Neural cell (in vitro differentiated cells): ENCODE measurements at regions not wholly inside any gene's neighbourhood (a gene's known extent, or its start where the extent isn't known, plus 50 kb on each side); places are given as distances from the start of the nearest gene placed in this dataset.
"Not testable (repeated sequence)": the region's sequence is repeated elsewhere in the genome, so short reads cannot be mapped to it uniquely, and the experiment has no call there.

ENCODE experiments used
- H2AFZ ChIP-seq: fragments of 200-600, 300-800 bp; sonication (generic), shearing (Covaris generic); 2 replicates; pipeline ENCODE4 v1.6.0; 2014; ENCODE audit warnings: low read depth, mild to moderate bottlenecking, antibody characterized with exemption, low read length, moderate library complexity
- H3F3A ChIP-seq: fragments of 200-600 bp; shearing (Covaris generic); 2 replicates; pipeline ENCODE4 v1.6.1; 2016; ENCODE audit warnings: mild to moderate bottlenecking, moderate library complexity, mixed read lengths, antibody characterized with exemption, low read length; ENCODE audit not compliant: insufficient read depth, poor library complexity, severe bottlenecking
- H3K27ac ChIP-seq: fragments of 200-600, 300-800 bp; sonication (generic), shearing (Covaris generic); 2 replicates; pipeline ENCODE4 v1.5.1; 2014; ENCODE audit warnings: mild to moderate bottlenecking, low read length, moderate library complexity
- H3K27me3 ChIP-seq: fragments of 300-800, 200-600 bp; sonication (generic), shearing (Covaris generic); 2 replicates; pipeline ENCODE4 v1.6.0; 2014; ENCODE audit warnings: mild to moderate bottlenecking, low read depth, low read length, moderate library complexity; ENCODE audit not compliant: insufficient read depth
- H3K36me3 ChIP-seq: fragments of 300-800, 200-600 bp; sonication (generic), shearing (Covaris generic); 2 replicates; pipeline ENCODE4 v1.5.1; 2014; ENCODE audit warnings: mild to moderate bottlenecking, antibody characterized with exemption, low read length, moderate library complexity; ENCODE audit not compliant: insufficient read depth
- H3K4me2 ChIP-seq: fragments of 300-800, 200-600 bp; sonication (generic), shearing (Covaris generic); 2 replicates; pipeline ENCODE4 v1.6.0; 2014; ENCODE audit warnings: mild to moderate bottlenecking, low read length
- H3K4me3 ChIP-seq: fragments of 300-800, 200-600 bp; sonication (generic), shearing (Covaris generic); 2 replicates; pipeline ENCODE4 v1.5.1; 2014; ENCODE audit warnings: mild to moderate bottlenecking, low read length, moderate library complexity
- H3K79me2 ChIP-seq: fragments of 200-600 bp; shearing (Covaris generic); replicated peaks from 2 replicates; pipeline ENCODE4 v1.6.0; 2014; ENCODE audit warnings: mild to moderate bottlenecking, low read length, moderate library complexity; ENCODE audit not compliant: insufficient read depth
- H3K9ac ChIP-seq: fragments of 300-800, 200-600 bp; sonication (generic), shearing (Covaris generic); 2 replicates; pipeline ENCODE4 v1.6.1; 2016; ENCODE audit warnings: mild to moderate bottlenecking, low read length, mixed read lengths
- H3K9me2 ChIP-seq: fragments of 200-600 bp; shearing (Covaris generic); 2 replicates; pipeline ENCODE4 v1.6.1; 2016; ENCODE audit warnings: mild to moderate bottlenecking, low read length, mixed read lengths; ENCODE audit not compliant: insufficient read depth
- H3K9me3 ChIP-seq: fragments of 200-600, 300-800 bp; sonication (generic), shearing (Covaris generic); 2 replicates; pipeline ENCODE4 v1.6.1; 2016; ENCODE audit warnings: mild to moderate bottlenecking, mixed run types, low read length, moderate library complexity, mixed read lengths
- H4K20me1 ChIP-seq: fragments of 200-600 bp; shearing (Covaris generic); 2 replicates; pipeline ENCODE4 v1.6.1; 2016; ENCODE audit warnings: mild to moderate bottlenecking, mixed run types; ENCODE audit not compliant: insufficient read depth
- CTCF ChIP-seq: fragments of 450-650 bp; IDR thresholded peaks from 2 replicates; pipeline ENCODE4 v1.5.1; 2014; ENCODE audit warnings: antibody characterized with exemption, mild to moderate bottlenecking, moderate library complexity; ENCODE audit not compliant: poor library complexity, severe bottlenecking
- EP300 ChIP-seq: fragments of 450-650 bp; conservative IDR thresholded peaks from 2 replicates; pipeline ENCODE4 v1.6.1; 2014; ENCODE audit warnings: antibody characterized with exemption, mild to moderate bottlenecking, moderate library complexity; ENCODE audit not compliant: poor library complexity, severe bottlenecking
- EZH2 ChIP-seq: fragments of 200-600, 300-800 bp; shearing (Covaris generic), sonication (generic); IDR thresholded peaks from 2 replicates; pipeline ENCODE4 v1.6.1; 2014; ENCODE audit warnings: antibody characterized with exemption, low read length, borderline replicate concordance, mild to moderate bottlenecking; ENCODE audit not compliant: insufficient read depth, poor library complexity, severe bottlenecking
- MXI1 ChIP-seq: fragments of 450-650 bp; conservative IDR thresholded peaks from 2 replicates; pipeline ENCODE4 v1.6.1; 2014; ENCODE audit warnings: antibody characterized with exemption, mild to moderate bottlenecking; ENCODE audit not compliant: poor library complexity, severe bottlenecking
- POLR2AphosphoS5 ChIP-seq: IDR thresholded peaks from 2 replicates; pipeline ENCODE4 v1.6.1; 2012
- RAD21 ChIP-seq: fragments of 450-650 bp; conservative IDR thresholded peaks from 2 replicates; pipeline ENCODE4 v1.6.1; 2014; ENCODE audit warnings: antibody characterized with exemption, mild to moderate bottlenecking, moderate library complexity
- REST ChIP-seq: IDR thresholded peaks from 2 replicates; pipeline ENCODE4 v1.6.1; 2012; ENCODE audit warnings: borderline replicate concordance
- SMC3 ChIP-seq: fragments of 450-650 bp; conservative IDR thresholded peaks from 2 replicates; pipeline ENCODE4 v1.6.1; 2014; ENCODE audit warnings: antibody characterized with exemption, mild to moderate bottlenecking, moderate library complexity; ENCODE audit not compliant: poor library complexity
- TAF1 ChIP-seq: IDR thresholded peaks from 2 replicates; pipeline ENCODE4 v1.6.1; 2012; ENCODE audit warnings: low read depth

GRCh38 chr5:25540628-25541027 lies 895.9 kb upstream of the CDH10 start:
- Histone ChIP-seq H3K36me3 (no peaks in the 10 kb centered on the region), H3F3A (no peaks in the 10 kb centered on the region), H3K27me3 (no peaks in the 10 kb centered on the region), H3K9me2 (no peaks in the 10 kb centered on the region), H3K4me3 (no peak overlapping the region), H3K27ac (no peak overlapping the region), H3K9me3 (no peaks in the 10 kb centered on the region), H3K4me2 (no peak overlapping the region), H3K9ac (no peak overlapping the region), H2AFZ (no peak overlapping the region), H3K79me2 (no peaks in the 10 kb centered on the region), H4K20me1 (no peaks in the 10 kb centered on the region)
- TF ChIP-seq MXI1 = no peak
- TF ChIP-seq RAD21 = no peak
- TF ChIP-seq TAF1 = no peak
- TF ChIP-seq SMC3 = no peak
- no peak for TF ChIP-seq CTCF
- TF ChIP-seq EZH2 = no peak
- no peak for TF ChIP-seq POLR2AphosphoS5
- no peak for TF ChIP-seq EP300
- TF ChIP-seq REST = no peak

- Histone ChIP-seq H3K27me3 (no peaks in the 10 kb centered on the region), H3K4me2 (no peak overlapping the region), H4K20me1 (no peaks in the 10 kb centered on the region), H3K9ac (no peak overlapping the region), H3K9me3 (no peaks in the 10 kb centered on the region), H3K4me3 (no peak overlapping the region), H3K27ac (no peak overlapping the region), H3F3A (no peaks in the 10 kb centered on the region), H3K9me2 (no peaks in the 10 kb centered on the region), H3K36me3 (no peaks in the 10 kb centered on the region), H3K79me2 (no peaks in the 10 kb centered on the region), H2AFZ (no peak overlapping the region)
- no peak for TF ChIP-seq MXI1
- no peak for TF ChIP-seq SMC3
- no peak for TF ChIP-seq RAD21
- TF ChIP-seq EZH2 = no peak
- no peak for TF ChIP-seq POLR2AphosphoS5
- TF ChIP-seq EP300 = no peak
- no peak for TF ChIP-seq CTCF
- TF ChIP-seq TAF1 = no peak
- no peak for TF ChIP-seq REST
Observed at GRCh38 chr5:25539536-25539935, 894.8 kb upstream of the CDH10 start.

GRCh38 chr5:25536461-25536860 lies 891.7 kb upstream of the CDH10 start:
- H3K4me3 ChIP-seq, H3K9me3 ChIP-seq, H3K27me3 ChIP-seq: not testable (repeated sequence)

More at GRCh38 chr5:25536461-25536860, 891.7 kb upstream of the CDH10 start:
- not testable (repeated sequence) for H3F3A ChIP-seq, H3K9ac ChIP-seq, H3K4me2 ChIP-seq, H2AFZ ChIP-seq, H3K27ac ChIP-seq, H4K20me1 ChIP-seq, H3K36me3 ChIP-seq, H3K79me2 ChIP-seq, H3K9me2 ChIP-seq
